Hepatocyte (in vitro differentiated cells): ENCODE measurements at regions not wholly inside any gene's neighbourhood (a gene's known extent, or its start where the extent isn't known, plus 50 kb on each side); places are given as distances from the start of the nearest gene placed in this dataset.
A peak's percentile ranks its signal among the peaks of the same experiment; 100 is the strongest.

Experiments
- DNase-seq: peaks from one replicate; pipeline ENCODE4 v3.0.0-alpha.2; 2016; ENCODE audit warnings: low spot score
- H2AFZ ChIP-seq: fragments of 200-600 bp; sonication (generic); 2 replicates; pipeline ENCODE4 v1.6.0; 2016; ENCODE audit warnings: antibody characterized with exemption, mild to moderate bottlenecking
- H3K27ac ChIP-seq: fragments of 200-600 bp; sonication (generic); 2 replicates; pipeline ENCODE4 v1.5.1; 2016; ENCODE audit warnings: mild to moderate bottlenecking
- H3K27me3 ChIP-seq: fragments of 200-600 bp; sonication (generic); 2 replicates; pipeline ENCODE4 v1.6.1; 2016
- H3K36me3 ChIP-seq: fragments of 200-600 bp; sonication (generic); replicated peaks from 2 replicates; pipeline ENCODE4 v1.5.1; 2016; ENCODE audit warnings: low read depth; ENCODE audit not compliant: insufficient read depth
- H3K4me1 ChIP-seq: fragments of 200-600 bp; sonication (generic); 2 replicates; pipeline ENCODE4 v1.5.1; 2016; ENCODE audit warnings: mild to moderate bottlenecking, moderate library complexity; ENCODE audit not compliant: insufficient read depth
- H3K4me2 ChIP-seq: fragments of 200-600 bp; sonication (generic); 2 replicates; pipeline ENCODE4 v1.6.0; 2016
- H3K4me3 ChIP-seq: fragments of 200-600 bp; sonication (generic); 2 replicates; pipeline ENCODE4 v1.5.1; 2016; ENCODE audit warnings: mild to moderate bottlenecking
- H3K79me2 ChIP-seq: fragments of 200-600 bp; sonication (generic); 2 replicates; pipeline ENCODE4 v1.6.0; 2017; ENCODE audit warnings: mild to moderate bottlenecking
- H3K9me2 ChIP-seq: fragments of 200-600 bp; sonication (generic); replicated peaks from 2 replicates; pipeline ENCODE4 v1.6.0; 2017; ENCODE audit warnings: mild to moderate bottlenecking; ENCODE audit not compliant: insufficient read depth
- H3K9me3 ChIP-seq: fragments of 200-600 bp; sonication (generic); 2 replicates; pipeline ENCODE4 v1.5.1; 2016; ENCODE audit warnings: low read depth, mild to moderate bottlenecking
- H4K20me1 ChIP-seq: fragments of 200-600 bp; sonication (generic); 2 replicates; pipeline ENCODE4 v1.6.0; 2016; ENCODE audit warnings: mild to moderate bottlenecking; ENCODE audit not compliant: insufficient read depth, poor library complexity, severe bottlenecking
- EZH2 ChIP-seq: fragments of 200-600 bp; sonication (generic); IDR thresholded peaks from 2 replicates; pipeline ENCODE4 v1.6.1; 2016; ENCODE audit warnings: antibody characterized with exemption, mild to moderate bottlenecking, borderline replicate concordance
- EZH2phosphoT487 ChIP-seq: fragments of 200-600 bp; sonication (generic); IDR thresholded peaks from one replicate; pipeline ENCODE4 v1.6.1; 2018; ENCODE audit warnings: antibody characterized with exemption, mild to moderate bottlenecking, low read depth, moderate library complexity; ENCODE audit not compliant: unreplicated experiment, severe bottlenecking
- WGBS: methylation state at CpG from one replicate; pipeline ENCODE4 v1.1.6; 2016; ENCODE audit warnings: low lambda C conversion rate; ENCODE audit errors: missing lambda C conversion rate; 5-methylcytosine and 5-hydroxymethylcytosine counted together
- TF ChIP-seq, protein P1 (sequence below): fragments of 200-600 bp; sonication (generic); IDR thresholded peaks from 2 replicates; pipeline ENCODE4 v1.5.1; 2016; ENCODE audit warnings: antibody characterized with exemption, mild to moderate bottlenecking; ENCODE audit not compliant: poor library complexity

DNA sequence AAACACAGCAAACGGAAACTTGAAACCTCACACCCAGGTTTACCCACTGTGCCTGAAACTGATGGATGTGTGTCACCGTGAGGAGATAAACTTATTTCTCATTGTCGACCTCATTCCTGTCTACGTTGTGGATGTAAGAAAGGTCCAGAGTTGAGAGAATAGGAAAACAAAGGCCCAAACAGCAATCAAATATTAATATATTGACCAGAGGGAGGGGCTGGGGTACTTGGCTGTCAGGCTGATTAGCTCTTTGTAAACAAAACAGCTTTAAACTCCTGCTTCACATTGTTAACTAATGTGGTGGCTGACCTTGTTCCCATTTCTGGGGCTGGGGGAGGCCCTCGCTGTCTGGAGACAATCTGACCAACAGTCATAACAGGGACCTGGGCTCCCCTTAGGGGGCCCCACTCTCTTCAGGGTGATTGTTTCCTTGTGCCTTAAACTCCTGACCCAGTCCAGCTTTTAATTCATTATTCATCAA lies 937.6 kb downstream of the MCTP2 start:
- Histone ChIP-seq H4K20me1 (no peaks in the 10 kb centered on the region), H3K27me3 (no peaks in the 10 kb centered on the region), H3K4me3 (no peak overlapping the region), H3K9me2 (no peaks in the 10 kb centered on the region), H2AFZ (peak overlapping the region; percentile 27), H3K79me2 (no peaks in the 10 kb centered on the region), H3K4me1 (peaks cover 19% of the 10 kb centered on the region), H3K4me2 (peak overlapping the region; percentile 58), H3K36me3 (no peaks in the 10 kb centered on the region), H3K9me3 (no peaks in the 10 kb centered on the region), H3K27ac (peak overlapping the region; percentile 2)
- DNase-seq: no peak
- 31% methylated on average over 5 of the region's 5 CpGs for WGBS
- TF ChIP-seq EZH2phosphoT487 (no peak), EZH2 (no peak)
- TF ChIP-seq, protein P1, sequence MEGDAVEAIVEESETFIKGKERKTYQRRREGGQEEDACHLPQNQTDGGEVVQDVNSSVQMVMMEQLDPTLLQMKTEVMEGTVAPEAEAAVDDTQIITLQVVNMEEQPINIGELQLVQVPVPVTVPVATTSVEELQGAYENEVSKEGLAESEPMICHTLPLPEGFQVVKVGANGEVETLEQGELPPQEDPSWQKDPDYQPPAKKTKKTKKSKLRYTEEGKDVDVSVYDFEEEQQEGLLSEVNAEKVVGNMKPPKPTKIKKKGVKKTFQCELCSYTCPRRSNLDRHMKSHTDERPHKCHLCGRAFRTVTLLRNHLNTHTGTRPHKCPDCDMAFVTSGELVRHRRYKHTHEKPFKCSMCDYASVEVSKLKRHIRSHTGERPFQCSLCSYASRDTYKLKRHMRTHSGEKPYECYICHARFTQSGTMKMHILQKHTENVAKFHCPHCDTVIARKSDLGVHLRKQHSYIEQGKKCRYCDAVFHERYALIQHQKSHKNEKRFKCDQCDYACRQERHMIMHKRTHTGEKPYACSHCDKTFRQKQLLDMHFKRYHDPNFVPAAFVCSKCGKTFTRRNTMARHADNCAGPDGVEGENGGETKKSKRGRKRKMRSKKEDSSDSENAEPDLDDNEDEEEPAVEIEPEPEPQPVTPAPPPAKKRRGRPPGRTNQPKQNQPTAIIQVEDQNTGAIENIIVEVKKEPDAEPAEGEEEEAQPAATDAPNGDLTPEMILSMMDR: no peak

DNA sequence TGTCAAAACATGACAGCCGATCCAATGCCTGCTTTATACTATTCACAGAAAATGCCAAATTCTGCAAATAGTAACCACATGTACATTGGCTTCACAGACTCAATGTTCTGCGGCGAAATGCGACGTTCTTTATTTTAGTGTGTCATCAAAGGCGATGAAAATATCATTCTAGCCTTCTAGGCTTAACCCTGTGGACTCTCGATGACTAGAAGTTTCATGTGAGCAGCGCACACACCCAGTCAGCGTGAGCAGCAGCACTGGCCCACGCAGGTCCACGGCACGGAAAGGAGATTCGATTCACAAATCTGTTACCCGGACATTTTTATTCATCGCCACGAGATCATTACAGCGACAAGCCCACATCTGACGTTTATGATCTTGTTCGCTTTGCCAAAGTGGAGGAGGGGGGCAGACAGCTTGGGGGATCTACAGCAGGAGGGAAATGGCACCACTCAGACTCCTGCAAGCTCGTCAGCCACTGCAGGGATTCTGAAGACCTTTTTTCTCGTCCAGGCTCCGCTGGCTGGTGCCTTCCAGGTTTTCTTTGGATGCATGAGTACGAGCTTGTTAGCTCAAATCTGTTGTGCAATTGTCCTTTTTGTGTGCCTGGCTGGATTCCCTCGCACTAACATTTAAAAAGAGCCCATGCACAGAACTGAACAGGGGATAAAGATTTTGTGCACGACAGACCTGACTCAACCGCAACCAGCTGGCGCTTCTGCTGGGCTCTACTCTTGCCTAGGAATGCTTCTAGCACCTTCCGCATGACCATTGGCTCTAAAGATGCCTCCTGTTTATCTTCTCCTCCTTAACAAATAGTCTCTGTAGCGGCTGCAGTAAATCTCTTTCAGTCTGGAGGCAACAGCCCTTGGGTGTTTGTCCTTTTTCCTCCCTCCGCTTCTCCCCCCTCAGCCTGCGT lies 938.4 kb downstream of the MCTP2 start:
- no peaks in the 10 kb centered on the region for H3K27me3 ChIP-seq
- H2AFZ ChIP-seq: peak overlapping the region; percentile 5
- H4K20me1 ChIP-seq: no peaks in the 10 kb centered on the region
- peak overlapping the region; percentile 58 for H3K4me2 ChIP-seq
- peak; percentile 40 for DNase-seq
- no peaks in the 10 kb centered on the region for H3K9me3 ChIP-seq
- H3K27ac ChIP-seq: peak overlapping the region; percentile 2
- H3K79me2 ChIP-seq: no peaks in the 10 kb centered on the region
- peaks cover 19% of the 10 kb centered on the region for H3K4me1 ChIP-seq
- 41% methylated on average over 31 of the region's 31 CpGs for WGBS
- H3K9me2 ChIP-seq: no peaks in the 10 kb centered on the region
- H3K36me3 ChIP-seq: no peaks in the 10 kb centered on the region
- H3K4me3 ChIP-seq: no peak overlapping the region
- TF ChIP-seq EZH2 (no peak), EZH2phosphoT487 (no peak)
- TF ChIP-seq, protein P1: no peak

DNA sequence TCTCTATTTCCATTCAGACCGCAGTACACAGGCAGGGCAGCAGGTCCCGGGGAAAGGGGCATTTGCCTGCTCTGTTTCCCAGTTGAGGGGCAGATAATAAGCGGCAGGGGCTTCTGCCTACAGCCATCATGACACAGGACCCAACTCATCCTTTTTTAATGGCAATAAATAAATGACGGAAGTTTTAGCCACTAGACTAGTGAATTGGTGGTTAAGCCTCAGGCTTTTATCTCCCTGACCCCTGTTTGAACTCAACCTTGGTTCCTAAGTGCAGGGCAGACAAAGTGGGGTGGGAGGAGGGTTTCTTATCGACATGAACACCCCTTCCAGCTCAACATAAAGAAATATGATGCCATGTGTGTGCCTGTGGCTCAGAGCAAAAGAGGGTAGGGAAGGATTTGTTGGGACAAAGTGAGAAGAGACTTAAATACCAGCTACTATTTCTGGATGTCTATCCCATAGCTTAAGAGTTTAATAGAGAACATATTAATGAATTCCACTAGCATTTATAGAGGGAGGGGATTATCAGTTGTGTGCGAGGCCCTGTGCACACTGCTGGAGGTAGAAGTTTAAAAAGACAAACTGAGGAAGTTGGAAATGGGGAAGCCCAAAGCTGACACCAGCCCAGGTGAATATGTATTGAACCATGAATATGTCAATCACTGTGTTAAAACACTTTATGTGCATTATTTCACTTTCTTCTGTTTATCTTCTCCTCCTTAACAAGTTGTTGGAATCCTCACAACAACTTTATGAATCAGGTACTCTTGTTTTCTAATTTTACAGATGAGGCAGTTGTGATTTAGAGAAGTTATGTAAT lies 939.4 kb downstream of the MCTP2 start:
- peak overlapping the region; percentile 58 for H3K4me2 ChIP-seq
- H3K36me3 ChIP-seq: no peaks in the 10 kb centered on the region
- no peaks in the 10 kb centered on the region for H3K79me2 ChIP-seq
- no peak overlapping the region for H3K4me3 ChIP-seq
- H3K27ac ChIP-seq: peak overlapping the region; percentile 2
- no peaks in the 10 kb centered on the region for H4K20me1 ChIP-seq
- peak overlapping the region; percentile 5 for H2AFZ ChIP-seq
- no peaks in the 10 kb centered on the region for H3K27me3 ChIP-seq
- H3K4me1 ChIP-seq: peaks cover 19% of the 10 kb centered on the region
- DNase-seq: no peak
- TF ChIP-seq EZH2phosphoT487 (no peak), EZH2 (no peak)
- TF ChIP-seq, protein P1: no peak
- WGBS: 28% methylated on average over 6 of the region's 6 CpGs
- H3K9me3 ChIP-seq: no peaks in the 10 kb centered on the region
- H3K9me2 ChIP-seq: no peaks in the 10 kb centered on the region
